NOMO-1 treated with DMSO at 0.1 percent for 48 hours (cell line): ENCODE measurements at regions not wholly inside any gene's neighbourhood (a gene's known extent, or its start where the extent isn't known, plus 50 kb on each side); places are given as distances from the start of the nearest gene placed in this dataset.

Experiments used
- DNase-seq: peaks from one replicate; lab custom pipeline; 2025; ENCODE audit not compliant: unreplicated experiment; lab: John Stamatoyannopoulos, UW

DNA sequence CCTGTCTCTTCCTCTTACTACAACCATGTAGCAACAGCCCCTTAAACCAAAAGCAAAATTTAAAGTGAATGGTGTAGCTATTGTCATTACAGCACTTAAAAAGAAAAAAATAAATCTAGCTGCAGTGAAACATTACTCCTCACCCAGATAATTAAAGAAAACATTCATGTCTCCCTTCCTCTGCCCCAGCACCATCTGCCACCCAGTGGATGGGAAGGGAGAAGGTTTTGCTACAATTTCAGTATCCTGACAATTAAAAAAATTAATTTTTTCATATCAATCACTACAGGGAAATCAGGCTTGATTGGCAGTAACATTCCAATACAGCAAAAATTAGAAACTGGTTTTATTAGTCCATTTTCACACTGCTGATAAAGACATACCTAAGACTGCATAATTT is 147.4 kb upstream of the PUM3 start:
- DNase-seq, result no peak

DNA sequence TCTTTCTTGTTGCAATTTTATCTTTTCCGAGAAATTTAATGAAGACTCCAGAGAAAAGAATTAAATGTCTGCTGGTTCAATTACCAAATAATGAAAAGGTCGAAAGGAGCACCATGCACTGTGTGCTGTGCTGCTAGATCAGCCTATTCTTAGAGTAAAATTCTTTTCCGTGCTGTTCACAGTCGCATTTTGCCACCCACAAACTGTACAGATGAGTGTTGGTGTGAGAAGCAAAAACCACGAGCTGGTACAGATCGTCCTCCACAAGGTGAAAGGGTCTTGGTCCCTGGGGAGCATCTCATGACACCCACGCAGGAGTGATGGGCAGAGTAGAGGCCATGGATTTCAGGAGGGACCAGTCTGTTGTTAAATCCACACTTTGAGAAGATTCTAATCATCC is 143.8 kb upstream of the PUM3 start:
- no peak for DNase-seq

- DNase-seq, result no peak
These were observed 141.4 kb upstream of the PUM3 start for GRCh38 chr9:2985343-2985742.

DNA sequence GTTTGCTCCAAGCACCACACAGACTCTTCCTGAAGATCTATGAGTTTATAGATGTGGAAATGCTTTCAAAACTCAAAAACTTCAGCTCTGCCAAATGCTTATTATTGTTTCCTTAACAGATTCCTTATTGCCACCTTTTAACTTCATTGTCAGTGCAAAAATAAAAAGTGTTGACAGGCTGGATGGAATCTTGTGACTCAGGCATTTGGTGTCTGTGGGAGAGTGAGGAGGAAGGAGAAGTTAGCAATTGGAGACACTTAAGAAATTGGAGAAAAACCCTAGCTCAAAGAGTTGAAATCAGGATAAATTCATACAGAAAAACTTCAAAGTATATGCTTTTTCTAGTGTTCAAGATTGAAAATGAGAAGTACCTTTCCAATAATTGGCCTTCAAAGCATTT is 140.6 kb upstream of the PUM3 start:
- DNase-seq, result no peak

DNA sequence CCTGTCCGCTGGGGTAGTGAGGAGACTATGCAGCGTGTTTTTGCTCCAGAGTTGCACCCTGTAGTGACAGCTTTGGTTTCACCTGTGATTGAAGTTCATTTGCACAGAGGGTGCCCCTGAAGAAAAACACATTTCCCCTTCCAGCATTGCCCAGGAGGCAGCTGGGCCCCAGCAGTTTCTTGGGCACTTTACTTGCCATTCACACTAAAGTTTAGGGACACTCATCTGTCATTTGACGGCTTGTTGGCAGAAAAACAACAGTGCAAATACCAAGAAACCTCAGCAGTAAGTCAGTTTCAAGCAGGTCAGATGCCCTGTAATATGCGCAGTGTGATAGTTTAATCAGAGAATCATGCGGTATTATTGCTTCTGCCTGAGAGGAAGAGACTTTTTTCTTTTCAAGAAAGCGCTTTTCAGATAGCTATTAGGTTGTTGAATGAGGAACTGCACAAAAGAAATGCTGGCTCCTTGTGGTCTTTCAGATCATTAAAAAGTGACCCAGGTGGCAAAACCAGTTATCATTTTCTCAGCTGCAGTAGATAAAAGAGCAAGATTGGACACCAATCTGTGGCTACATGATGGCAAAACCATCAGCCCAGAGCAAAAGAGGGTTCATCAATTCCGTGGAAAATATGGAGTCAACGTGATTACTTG is 136.2 kb upstream of the PUM3 start:
- no peak for DNase-seq

DNA sequence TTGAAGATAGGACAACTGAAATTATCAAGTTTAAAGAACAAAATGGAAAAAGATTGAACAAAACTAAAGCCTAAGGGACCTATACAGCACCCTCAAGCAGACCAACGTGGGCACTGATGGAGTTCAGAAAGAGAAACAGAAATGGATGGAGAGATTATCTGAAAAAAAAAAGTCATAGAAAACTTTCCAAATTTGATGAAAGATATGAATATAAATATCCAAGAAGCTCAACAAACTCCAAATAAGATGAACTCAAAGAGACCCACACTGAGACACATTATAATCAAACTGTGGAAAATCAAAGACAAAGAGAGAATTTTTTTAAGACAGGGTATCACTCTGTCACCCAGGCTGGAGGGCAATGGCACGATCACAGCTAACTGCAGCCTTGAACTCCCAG is 128.6 kb upstream of the PUM3 start:
- no peak for DNase-seq

GRCh38 chr9:2970864-2971263 is 127.0 kb upstream of the PUM3 start:
- DNase-seq, result no peak

DNA sequence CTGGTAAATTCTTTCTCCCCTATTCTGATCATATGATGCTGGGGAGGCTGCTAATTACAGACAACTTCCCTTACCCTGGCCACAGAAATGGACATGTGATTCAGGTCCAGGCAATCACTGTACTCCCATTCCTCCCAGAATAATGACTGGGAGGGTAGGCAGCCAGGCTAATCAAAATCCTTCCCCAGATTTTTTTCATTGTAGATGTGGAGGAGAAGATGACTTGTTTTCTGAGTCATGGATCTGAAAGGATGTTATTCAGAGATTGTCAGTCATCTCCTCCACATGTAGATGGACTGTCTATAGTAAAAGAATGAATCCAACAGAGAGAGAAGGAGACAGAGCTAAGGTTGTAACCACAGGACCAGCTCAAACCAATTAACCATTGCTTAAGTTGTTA is 123.9 kb upstream of the PUM3 start:
- no peak for DNase-seq

DNA sequence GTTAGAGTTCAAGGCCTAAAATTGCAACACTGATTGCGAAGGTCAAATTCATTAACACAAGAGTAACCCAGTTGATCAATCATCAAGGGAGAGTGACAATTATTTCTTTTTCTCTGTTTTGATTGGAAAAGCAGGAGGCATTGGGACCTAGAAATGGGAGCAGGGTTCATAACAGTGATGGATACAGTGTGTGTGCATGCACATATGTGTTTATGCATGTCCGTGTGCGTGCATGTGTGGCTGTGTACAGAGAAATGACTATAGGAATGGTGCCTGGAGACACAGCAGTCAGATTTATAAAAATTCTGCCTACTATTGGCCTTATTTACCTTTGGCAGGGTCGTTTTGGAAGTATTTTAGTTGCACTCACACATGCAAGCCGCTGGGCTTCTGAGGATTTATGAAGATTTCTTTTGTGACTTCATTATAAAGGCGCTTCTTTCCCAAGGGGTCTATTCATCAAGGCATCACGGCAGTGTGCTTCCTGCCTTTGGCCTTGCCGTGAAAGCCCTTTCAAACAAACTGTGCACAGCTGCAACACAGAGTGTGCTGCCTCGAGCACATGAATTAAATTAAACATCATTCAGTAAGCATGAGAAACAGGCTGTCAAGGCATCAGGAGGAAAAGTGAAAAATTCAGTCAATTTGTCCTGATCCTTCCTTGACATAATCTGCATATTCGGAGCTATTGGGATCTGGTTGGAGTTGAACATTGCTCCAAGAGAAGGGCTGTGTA is 122.8 kb upstream of the PUM3 start:
- DNase-seq, result no peak

DNA sequence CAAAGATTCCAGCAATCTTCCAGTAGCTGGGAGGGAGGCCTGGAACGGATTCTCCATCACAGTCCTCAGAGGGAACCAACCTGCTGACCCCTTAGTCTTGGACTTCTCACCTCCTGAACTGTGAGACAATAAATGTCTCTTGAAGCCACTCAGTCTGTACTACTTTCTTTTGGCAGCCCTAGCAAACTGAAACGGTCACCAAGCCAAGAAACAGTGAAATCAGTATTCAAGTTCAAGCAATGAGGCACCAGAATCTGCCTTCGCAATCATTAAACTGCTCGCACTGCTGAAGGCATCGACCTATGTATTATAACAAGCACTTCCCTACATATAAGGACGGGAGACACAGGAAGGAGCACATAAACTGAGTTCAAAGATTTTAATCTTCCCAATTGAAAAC is 120.6 kb upstream of the PUM3 start:
- no peak for DNase-seq

GRCh38 chr9:2963307-2963706 is 119.4 kb upstream of the PUM3 start:
- no peak for DNase-seq

DNA sequence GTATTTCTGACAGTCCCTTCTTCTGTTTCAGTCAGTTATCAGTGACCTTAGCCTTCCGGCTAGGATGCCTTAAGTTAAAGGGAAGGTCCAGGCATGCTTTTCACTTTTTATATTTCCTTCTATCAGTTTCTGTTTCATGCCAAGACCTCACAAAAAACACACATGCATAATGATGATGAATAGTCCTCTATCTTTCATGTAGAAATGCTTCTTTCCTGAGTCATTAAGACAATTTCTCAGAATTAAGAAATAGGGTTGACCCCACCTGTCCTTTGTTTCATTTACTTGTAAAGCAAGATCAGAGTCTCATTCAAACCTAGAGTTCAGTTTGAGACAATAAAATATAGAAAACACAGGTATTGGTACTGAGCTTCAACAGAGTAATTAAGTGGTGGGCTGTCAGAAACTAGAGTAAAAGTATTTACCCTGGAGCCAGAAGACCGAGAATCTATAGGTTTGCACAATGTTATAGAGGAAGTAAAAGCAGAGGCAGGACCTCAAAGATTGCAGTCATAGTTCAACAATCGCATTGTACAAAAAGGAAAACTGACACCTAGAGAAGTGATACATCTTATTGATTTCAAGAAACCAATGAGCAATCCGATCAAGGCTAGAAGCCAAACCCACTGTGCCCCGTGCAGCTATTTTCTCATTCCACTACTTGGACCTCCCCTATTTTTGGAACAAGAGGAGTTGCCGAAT is 118.7 kb upstream of the PUM3 start:
- peak; percentile 47 for DNase-seq

DNA sequence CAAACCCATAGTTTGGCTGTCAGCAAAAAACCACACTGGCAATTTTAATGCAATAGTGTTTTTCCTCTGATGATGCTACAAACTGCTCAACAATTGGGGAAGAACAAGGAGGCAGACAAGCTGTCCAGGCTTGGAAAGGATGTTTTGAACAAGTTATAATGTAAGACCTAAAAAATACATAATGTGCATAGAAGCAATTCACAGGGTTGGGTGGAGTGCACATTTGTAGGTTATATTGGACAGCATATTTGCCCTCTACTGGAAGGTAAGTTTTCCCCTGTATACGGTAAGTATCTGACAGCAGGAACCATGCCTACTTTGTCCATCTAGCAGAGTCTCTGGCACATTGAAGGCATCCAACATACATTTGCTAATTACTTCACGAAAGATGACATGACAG is 114.3 kb upstream of the PUM3 start:
- no peak for DNase-seq

- no peak for DNase-seq
These were observed 113.8 kb upstream of the PUM3 start for GRCh38 chr9:2957656-2958200.

GRCh38 chr9:2955575-2955974 is 111.7 kb upstream of the PUM3 start:
- no peak for DNase-seq

- no peak for DNase-seq
These were observed 95.5 kb upstream of the PUM3 start for GRCh38 chr9:2939368-2939767.

DNA sequence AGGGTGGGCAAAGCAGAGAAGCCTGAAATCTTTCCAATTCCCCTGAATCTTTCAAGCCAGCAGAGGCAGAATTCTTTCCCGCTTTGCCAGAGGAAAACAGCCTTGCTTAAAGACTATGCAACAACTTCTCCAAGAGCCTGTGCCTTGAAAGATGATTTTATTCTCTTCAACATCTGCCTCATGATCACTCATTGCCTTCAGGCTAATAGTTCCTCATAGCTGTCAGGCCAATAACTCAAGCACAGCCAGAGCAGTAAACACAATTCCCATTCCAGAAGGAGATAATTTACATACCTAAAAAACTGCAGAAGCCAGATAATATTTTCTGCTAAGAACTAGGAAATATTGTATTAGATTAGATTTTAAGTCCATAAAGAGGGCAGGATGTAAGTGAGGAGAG is 92.3 kb upstream of the PUM3 start:
- DNase-seq, result no peak

- no peak for DNase-seq
These were observed 91.0 kb upstream of the PUM3 start for GRCh38 chr9:2934883-2935282.

DNA sequence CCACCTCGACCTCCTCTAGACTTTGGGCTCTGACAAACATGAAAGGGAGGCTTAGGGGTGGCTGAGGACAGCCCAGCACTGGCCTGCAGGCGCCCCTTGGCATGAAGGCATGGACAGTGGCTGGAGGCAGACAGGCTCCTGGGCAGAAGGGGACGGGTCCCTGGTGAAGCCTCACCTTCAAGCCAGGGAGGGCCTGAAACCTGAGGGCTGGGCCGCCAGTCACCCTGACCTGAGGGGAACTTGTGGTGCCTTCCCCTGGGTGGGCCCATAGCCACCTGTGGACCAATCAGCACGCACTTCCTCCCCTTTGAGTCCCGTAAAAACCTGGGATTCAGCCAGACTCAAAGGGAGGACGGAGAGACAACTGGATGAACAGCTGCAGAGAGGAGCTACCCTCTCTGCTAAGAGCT is 90.4 kb upstream of the PUM3 start:
- no peak for DNase-seq

GRCh38 chr9:2933165-2934095 is 89.5 kb upstream of the PUM3 start:
- no peak for DNase-seq

DNA sequence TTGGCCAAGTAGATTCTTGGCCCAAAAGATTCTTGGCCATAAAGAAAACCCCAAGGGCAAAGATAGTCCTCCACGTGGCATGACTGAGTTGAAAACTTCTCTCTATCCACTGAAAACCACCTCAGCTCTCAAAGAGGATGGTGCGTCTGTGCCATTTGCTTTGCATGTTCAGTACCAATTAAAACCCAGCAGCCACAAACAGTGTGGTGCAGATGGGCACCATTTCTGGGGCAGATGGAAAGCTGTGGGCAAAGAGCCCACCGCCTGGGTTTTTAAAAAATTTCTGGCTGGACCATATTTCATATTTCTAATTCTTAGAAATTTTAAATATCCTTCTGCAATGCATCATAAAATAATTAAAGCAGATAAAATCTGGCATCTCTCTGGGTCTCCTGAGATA is 84.5 kb upstream of the PUM3 start:
- DNase-seq, result no peak
